CMK (cell line): ENCODE measurements at regions not wholly inside any gene's neighbourhood (a gene's known extent, or its start where the extent isn't known, plus 50 kb on each side); places are given as distances from the start of the nearest gene placed in this dataset.

Source experiments
- DNase-seq: peaks from one replicate; pipeline ENCODE4 v3.0.0-alpha.2; 2010; ENCODE audit warnings: low read depth

DNA sequence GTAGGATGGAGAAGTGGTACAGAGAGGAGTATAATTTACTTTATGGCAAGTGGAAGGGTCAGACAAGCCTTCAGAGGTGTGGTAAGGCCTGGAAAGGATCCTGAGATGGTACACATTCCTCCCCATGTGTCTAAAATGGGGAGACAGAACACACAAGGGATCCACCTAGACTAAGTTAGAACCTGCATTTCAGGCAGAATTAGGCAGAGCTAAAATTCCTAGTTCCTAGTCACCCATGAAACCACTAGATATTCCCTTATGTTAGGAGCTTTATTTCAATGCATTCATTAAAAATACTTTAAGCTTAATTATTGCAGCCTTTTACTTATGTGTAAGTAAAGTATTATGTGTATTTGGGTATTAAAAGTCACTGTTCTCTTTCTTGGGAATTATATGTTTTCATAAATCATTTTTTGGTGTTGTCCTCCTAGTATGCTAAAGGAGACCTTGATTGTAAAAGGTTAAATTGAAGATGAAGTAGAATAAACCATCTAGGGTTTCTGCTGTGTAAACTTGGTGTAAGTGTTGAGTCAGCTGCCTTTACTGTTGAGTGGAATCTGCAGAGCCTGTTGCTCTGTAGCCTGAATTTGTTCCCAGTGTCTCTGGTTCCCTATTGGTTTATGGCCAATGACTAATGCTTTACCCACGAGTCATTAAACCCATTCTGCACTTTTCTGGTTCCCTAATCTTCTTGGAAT is 423.2 kb downstream of the ATP23 start:
- DNase-seq, result no peak

DNA sequence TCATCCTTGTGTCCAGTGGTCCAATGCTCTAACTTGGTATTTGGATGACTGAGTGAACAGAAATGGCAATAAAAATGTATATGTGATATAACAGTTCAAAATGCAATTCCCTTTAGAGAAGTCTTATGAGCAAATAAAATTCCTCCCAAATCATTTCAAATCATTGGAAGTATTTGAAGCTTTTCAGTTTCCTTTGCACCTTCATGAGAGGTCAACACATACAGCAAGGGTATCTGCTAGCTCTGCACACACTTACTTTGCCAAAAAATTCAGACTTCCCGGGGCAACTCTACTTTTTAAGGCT is 423.7 kb downstream of the ATP23 start:
- no peak for DNase-seq

DNA sequence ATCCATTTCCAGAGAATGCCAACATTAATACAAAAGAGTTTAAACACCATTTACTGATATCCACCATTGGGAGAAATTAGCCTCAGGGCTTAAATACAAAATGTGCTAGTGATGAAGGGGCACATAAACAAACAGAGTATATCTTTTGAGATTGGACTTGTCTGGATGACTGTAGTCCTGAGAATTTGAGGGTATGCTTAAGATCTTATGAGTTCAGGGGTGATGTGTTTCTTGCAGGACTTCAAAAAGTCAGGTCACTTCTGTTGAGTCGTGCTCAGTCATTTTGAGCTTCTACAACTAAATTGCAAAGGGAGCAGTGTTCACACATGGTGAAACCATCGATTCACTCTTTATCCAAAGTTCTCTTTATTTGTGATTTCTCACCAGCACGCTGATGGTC is 425.7 kb downstream of the ATP23 start:
- no peak for DNase-seq

DNA sequence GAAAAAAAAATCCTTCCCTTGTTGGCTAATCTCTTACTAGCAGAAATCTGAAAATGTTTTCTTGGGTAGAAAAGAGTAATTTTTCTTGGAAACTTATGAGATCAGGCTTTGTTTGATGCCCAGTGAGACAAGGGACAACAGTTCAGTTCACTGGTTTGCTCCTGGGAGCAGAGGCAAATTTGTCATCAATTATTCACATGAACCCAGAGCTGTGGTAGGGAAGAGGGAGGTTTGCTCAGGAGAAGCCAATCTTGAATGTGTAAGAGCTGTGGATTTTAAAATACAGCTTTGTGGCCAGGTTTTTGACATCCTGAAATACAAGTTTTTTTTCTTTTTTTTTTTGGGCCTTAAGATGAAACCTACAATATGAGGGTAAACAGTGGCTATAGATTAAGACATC is 426.6 kb downstream of the ATP23 start:
- no peak for DNase-seq

DNA sequence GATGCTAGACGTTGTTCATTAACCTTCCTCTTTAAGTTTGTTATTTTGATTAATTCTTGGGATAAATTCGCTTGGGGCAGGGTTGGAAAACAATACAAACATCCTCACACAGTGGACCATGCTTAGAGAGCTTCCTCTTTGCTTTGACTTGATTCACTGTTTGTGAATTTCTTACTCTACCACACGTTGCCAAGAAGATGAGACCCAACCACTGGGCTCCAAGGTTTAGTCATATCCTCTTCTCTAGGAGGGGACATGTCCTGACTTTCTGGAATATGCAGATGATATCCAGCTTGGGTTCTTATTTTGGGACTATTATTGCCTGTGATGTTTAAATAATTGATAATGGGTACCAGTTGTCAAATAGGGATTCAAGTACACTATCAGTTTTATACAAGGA is 428.2 kb downstream of the ATP23 start:
- DNase-seq, result no peak

DNA sequence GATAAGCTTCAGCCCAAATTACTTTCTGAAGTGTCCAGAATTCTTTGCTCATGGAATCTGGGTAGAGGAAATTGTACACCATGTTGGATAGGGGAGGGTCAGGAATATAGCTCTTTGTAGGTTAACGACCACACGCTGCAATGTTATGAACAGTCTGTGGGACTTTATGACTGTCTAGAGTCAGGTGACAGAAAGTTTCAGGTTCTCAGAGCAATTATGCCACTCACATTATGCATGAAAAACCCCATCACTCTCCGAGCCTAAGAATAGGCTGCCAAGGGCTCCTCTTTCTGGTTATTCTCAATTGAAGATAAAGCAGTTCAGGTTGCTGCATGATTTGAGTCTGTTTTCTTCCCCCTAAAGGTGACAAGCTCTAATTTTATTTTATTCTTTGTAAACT is 430.9 kb downstream of the ATP23 start:
- no peak for DNase-seq

DNA sequence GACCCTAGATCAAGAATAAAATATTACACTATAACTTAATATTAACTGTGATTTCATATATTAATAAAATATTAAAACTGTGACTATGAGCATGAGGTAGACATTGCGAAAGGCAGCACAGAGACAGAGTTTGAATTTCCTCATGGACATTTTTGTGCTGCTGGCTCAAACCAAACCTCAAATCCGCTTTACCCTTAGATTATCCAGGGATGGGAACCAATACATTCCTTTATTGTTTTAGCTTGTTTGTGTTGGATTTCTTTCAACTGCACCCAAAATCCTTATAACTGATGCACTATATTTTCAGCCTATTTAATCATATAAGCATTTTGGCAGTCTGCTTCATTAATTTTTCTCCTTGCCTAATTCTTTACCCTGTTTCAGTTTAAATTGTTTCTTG is 436.7 kb downstream of the ATP23 start:
- DNase-seq, result no peak

DNA sequence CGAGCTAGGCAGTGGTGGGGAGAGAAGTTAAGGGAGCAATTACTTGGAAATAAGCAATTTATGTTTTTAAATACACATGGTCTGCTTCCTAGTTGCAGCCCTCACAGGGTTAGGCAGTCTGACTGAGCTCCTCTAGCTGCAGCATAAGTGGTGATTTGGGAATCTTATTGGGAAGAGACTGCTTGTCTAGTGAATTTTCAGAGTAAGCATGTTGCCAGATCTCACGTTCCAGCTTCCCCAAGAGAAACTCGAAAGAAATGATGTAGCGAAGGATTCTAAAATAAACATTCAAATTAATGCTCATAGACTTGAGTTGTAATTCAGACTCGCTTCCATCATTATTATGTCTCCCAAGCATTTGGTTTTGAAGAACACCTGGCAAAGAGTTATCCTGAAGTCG is 440.2 kb downstream of the ATP23 start:
- DNase-seq, result no peak

DNA sequence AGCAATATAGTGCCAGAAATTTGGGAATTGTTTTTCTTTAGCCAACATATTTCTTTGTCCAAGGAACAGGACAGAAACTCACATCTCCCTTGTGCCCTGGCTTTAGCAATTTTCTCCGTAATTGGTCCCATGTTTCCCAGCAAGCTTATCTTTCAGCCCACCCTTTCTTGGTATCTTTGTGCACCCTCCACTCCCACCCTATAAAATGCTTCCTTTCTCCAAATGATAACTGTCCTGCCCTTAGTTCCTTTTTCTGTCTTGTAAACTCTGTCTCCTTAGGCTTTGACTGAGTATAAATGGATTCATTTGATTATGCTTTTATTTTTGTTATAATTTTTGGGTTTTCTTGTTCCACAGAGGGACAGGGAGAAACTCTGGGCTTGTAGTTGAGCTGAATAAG is 442.8 kb downstream of the ATP23 start:
- peak; percentile 66 for DNase-seq

DNA sequence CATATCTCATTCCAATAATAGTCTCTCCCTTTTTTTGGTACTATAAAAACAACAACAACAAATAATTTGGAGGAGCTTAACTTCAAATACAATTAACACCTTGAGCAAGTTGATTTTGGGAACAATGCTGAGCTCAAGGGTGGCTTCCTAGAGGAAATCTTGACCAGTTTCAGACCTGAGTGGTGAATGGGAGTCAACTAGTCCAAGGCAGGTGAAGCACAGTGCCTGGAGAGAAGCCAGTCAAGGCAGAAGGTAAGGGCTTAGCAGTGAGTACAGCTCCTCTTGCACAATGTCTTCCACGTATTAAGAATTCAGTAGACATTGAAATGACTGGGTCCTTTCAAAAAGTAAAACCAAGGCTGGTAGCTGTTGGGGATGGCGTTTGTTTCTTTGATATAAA is 444.8 kb downstream of the ATP23 start:
- no peak for DNase-seq

DNA sequence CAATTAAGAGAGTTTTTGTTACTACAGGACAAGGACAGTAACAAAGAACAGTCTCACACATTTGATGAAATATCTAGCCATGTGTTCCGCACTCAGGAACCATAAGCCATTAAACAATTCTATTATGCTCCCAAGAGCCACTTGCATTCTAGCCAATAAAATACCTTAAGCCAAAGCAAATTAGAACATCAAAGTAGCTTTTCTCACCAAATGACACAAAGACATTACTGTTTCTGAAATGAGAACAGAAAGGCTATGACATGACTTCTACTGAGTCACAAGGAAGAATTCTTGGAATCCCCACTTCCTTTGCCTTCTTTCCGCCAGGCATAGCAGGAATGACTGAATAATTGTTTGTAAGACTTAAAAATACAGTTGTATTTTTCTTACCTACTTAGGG is 445.8 kb downstream of the ATP23 start:
- no peak for DNase-seq

DNA sequence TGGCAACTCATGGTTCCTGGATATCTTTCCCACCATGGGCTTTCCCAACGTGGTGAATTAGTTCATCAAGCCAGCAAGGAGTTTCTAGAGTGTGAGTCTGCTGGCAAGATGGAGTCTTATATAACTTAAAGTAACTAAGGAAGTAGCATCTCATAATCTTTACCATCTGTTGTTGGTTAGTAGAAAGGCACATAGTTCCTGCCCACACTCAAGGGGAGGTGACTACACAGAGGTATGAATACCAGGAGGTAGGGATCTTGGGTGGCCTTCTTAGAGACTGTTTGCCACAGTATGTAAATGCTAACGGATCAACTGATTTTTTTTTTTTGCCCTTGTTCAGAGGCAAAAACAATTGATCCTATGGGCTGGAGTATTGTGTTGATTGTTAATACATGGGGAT is 446.9 kb downstream of the ATP23 start:
- no peak for DNase-seq

DNA sequence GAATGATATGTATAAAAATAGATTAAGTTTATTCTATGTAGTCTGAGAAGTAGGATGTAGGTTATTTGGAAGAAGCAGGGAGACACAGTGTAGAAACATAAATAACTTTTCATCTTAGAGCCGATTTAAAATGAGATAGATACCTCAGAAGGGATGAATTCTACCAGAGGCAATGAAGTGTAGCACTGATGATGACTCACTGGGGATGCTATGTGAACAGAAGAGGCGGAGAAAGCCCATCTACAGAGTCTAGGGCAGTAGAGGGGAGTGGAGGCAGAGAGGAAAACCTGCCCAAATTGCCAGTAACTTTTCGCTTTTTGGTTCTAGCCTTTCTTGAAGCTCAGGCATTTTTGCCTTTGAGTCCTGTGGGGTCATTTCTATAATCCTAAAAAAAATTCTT is 451.8 kb downstream of the ATP23 start:
- no peak for DNase-seq

DNA sequence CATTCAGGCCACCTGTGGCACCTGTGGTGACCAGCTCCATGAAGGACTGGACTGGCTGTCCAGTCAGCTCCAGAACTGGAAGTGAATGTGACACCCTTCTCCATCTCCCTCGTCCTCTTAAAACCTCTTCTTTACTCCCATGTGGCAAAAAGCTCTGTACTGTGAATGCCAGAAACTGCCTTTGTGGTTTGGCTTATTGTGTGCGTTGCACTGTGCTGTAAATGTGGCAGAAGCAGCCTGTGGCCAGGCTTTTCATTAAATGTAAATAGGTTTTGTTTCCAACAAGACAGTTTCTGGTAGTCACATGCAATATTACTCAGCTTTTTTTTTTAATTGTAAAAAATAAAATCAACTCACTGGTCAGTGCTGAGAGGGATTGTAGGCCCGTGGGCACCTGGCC is 453.7 kb downstream of the ATP23 start:
- DNase-seq, result no peak

DNA sequence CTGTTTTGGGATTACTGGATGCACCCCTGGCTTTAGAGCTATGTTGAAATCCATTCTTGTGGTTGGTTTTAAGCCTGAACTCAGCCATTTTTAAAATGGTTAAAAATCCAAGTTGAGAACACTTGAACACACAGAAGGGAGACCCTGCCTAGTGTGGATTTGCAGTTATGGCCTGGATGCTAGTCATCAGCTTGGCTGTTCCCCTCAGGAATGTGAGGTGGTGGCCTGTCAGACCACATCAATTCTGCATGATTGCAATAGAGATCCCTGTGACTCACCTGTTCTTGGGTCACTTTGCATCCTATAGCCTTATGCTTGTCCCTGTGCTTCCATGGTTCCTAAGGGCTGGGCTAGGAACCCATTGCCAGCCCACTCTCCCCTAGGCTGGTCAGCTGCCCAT is 454.1 kb downstream of the ATP23 start:
- no peak for DNase-seq

DNA sequence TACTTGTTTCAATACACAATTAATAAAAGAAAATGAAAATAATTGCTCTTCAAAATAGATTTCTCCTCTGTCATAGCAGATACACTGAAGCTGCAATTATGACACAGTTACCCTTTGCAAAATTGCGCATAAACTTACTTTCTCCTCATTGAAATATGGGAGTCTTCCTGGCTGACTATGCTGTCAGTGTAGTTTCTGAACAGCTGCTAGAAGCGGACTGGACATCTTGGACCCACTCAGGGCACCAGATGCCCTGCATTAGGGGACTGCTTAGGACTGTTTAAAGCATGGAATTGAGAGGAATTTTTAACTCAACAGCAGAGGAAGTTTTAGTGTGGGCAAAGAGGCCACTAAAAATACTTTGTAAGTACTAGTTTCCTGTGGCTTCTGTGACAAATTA is 454.9 kb downstream of the ATP23 start:
- no peak for DNase-seq

DNA sequence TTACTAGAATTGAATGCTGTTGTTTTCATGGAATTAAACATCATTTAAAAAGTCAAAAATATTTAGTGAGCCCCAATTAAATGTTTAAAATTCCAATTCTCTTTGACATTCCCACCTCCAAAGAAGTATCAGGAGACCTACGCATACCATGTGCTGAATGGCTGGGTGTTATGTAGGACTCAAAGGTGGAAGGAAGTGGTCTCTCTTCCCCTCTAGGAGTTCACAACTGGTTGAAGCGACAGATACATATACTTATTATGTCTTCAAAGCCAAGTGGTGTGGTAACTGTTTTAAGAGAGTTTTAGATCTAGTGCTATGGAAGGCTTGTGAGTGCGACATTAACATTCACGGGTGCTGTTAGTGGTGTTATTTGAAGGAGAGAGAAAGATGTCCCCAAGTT is 464.0 kb downstream of the ATP23 start:
- no peak for DNase-seq

DNA sequence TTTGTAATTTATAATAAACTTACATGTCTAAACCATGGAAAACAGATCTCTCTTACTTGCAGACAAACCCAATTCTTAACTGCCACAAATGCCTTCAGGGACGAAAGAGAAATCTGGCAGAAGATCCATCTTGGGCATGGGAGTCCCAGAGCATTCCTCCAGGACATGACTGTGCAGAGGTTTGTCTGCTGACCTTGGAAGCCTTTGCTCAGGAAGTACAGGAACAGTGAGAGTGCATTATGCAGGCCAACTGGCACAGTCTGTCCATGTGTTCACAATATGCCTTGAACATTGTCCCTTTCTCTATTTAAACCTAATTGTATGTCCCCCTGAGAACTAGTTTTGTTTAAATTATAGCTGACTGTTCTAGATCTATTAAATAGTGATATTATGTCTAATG is 467.1 kb downstream of the ATP23 start:
- no peak for DNase-seq

DNA sequence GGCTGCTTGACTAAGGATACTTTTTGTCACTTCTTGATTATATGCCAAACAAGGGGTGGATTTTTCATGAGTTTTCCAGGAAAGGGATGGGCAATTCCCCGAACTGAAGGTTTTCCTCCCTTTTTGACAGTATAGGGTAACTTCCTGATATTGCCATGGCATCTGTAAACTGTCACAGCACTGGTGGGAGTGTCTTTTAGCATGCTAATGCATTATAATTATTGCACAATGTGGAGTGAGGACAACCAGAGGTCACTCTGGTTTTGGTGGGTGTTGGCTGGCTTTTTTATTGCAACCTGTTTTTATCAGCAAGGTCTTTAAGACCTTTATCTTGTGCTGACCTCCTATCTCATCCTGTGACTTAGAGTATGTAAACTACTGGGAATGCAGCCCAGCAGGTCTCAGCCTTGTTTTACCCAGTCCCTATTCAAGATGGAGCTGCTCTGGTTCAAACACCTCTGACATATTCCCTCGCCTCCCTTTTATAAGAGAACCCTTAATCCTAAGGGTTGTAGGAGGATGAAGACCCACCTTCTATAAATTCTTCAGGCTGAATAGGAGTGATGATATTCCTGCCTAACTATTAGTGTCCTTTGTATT is 471.2 kb downstream of the ATP23 start:
- peak; percentile 9 for DNase-seq

DNA sequence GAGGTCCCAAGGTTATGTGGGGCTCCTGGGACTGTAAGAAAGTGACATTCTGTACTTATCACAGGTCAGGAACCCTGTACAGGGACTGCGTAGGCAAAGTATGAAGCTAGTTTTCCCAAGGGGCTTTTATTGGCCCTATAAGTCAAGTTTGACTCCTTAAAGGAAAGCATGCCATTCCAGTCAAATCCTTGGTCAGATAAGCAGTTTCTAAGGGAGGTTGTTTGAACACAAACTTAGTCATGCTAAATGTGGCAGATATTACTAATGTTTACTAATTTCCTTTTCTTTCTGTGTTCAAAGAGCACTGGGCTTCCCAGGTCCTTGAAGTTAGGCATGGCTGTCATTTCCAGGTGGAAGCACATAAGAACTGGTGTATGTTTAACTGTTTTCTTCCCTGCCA is 472.4 kb downstream of the ATP23 start:
- DNase-seq, result no peak

DNA sequence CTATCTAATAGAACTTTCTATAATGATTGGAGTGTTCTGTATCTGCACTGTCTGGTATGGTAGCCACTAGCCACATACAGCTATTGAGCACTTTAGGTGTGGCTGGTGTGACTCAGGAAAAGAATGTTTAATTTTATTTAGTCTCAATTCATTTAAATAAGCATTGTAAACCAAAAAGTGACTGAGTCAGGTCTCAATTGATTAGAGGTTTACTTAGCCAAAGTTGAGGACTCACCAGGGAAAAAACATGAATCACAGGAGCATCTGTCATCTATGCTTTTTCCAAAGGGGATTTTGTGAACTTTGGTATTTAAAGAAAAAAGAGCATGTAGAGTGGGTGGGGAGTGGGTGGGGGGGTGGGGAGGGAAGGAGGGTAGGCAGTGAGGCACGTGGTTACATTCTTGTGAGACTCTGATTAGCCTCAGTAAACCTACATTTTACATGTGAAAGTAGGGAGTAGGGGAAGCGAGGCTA is 473.1 kb downstream of the ATP23 start:
- no peak for DNase-seq

DNA sequence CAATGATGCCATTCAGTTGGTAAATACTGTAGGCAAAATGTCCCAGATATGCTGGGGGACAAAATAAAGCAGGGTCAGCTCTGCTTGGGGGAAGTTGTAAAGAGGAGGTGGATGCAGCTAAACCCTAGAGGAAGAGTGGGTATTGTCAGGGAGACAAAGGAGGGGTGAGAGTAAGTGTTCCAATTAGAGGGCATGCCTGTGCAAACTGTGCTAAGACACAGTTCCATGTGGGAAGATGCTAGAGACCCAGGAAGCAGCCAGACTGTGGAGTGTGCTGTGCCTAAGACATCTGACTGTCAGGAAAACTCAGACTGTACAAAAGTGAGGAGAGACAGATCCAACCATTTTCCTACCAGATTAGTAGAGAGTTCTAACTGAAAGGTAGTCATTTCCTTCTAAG is 474.3 kb downstream of the ATP23 start:
- DNase-seq, result no peak

DNA sequence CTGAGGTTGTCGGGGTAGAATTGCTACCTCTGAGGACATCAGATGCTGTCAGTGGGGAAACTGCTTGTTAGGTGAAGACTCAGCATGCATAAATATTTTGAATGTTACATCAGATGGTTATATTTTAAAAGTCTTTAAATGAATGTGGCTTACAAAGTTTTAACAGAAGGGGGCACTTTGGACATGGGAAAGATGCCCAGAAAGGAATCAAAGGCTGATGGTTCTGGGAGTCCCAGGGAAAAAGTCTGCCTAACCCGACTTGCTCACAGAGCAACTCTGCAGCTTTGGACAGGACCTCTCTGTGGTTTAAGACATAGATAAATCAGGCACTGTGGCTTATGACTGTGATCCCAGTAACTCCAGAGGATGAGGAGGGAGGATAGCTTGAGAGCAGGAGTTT is 474.9 kb downstream of the ATP23 start:
- peak; percentile 11 for DNase-seq

DNA sequence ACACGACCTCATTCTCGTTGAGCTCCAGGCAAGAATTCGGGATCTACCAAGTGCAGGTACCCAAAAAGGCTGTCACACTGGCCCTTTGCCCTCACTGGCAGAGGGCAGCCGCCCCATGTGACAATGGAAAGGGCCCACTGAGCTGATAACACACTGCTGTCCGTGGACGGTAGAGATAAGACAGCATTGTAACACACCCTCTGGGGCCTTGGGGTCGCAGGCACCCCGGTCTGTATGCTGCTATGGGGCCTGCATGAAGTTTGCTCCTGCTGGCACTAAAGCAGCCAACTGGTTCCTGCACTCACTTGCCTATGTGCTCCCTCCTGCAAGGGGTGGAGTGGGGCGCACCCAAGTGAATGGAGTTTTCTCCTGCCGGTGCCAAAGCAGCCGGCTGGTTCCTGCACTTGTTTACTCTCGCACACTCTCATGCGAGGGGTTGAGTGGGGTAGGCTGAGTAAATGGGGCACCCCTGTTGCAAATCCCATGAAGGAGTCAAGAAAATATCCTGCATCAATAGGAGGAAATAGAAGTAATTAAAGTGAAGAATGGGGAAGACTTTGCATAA is 477.9 kb downstream of the ATP23 start:
- peak; percentile 71 for DNase-seq
